HEK293 (cell line): ENCODE measurements at regions not wholly inside any gene's neighbourhood (a gene's known extent, or its start where the extent isn't known, plus 50 kb on each side); places are given as distances from the start of the nearest gene placed in this dataset.

ENCODE experiments used
- KLF16 ChIP-seq: fragments of 450-650 bp; formaldehyde crosslinking; IDR thresholded peaks from 2 replicates; pipeline ENCODE4 v1.5.1; 2017; ENCODE audit warnings: missing biosample characterization, missing genetic modification characterization
- RBAK ChIP-seq: fragments of 450-650 bp; formaldehyde crosslinking; IDR thresholded peaks from 2 replicates; pipeline ENCODE4 v1.5.1; 2016; ENCODE audit warnings: missing biosample characterization, missing genetic modification characterization
- TCF7L2 ChIP-seq: IDR thresholded peaks from 2 replicates; pipeline ENCODE4 v1.6.1; 2011; ENCODE audit warnings: low read depth, mild to moderate bottlenecking, inconsistent platforms, low read length, moderate library complexity, borderline replicate concordance
- ZBTB8A ChIP-seq: fragments of 450-650 bp; formaldehyde crosslinking; IDR thresholded peaks from 2 replicates; pipeline ENCODE4 v1.5.1; 2016; ENCODE audit warnings: missing biosample characterization, missing genetic modification characterization
- ZNF146 ChIP-seq: fragments of 450-650 bp; formaldehyde crosslinking; IDR thresholded peaks from 2 replicates; pipeline ENCODE4 v1.5.1; 2016; ENCODE audit warnings: missing biosample characterization, missing genetic modification characterization
- ZNF621 ChIP-seq: fragments of 450-650 bp; formaldehyde crosslinking; IDR thresholded peaks from 2 replicates; pipeline ENCODE4 v1.5.1; 2017; ENCODE audit warnings: missing biosample characterization, missing genetic modification characterization
- ZNF707 ChIP-seq: fragments of 450-650 bp; formaldehyde crosslinking; IDR thresholded peaks from 2 replicates; pipeline ENCODE4 v1.5.1; 2016; ENCODE audit warnings: missing biosample characterization, missing genetic modification characterization
- ZSCAN30 ChIP-seq: fragments of 450-650 bp; IDR thresholded peaks from 2 replicates; pipeline ENCODE4 v1.5.1; 2018; ENCODE audit warnings: missing biosample characterization, mild to moderate bottlenecking, missing genetic modification characterization, moderate library complexity
- TF ChIP-seq, protein P1 (sequence below): fragments of 450-650 bp; formaldehyde crosslinking; IDR thresholded peaks from 2 replicates; pipeline ENCODE4 v1.5.1; 2016; ENCODE audit warnings: missing biosample characterization, missing genetic modification characterization
- TF ChIP-seq, protein P2 (sequence below): fragments of 450-650 bp; formaldehyde crosslinking; IDR thresholded peaks from 2 replicates; pipeline ENCODE4 v1.5.1; 2016; ENCODE audit warnings: missing biosample characterization, missing genetic modification characterization
- TF ChIP-seq, protein P3 (sequence below): fragments of 450-650 bp; formaldehyde crosslinking; IDR thresholded peaks from 2 replicates; pipeline ENCODE4 v1.5.1; 2016; ENCODE audit warnings: missing biosample characterization, missing genetic modification characterization, borderline replicate concordance

DNA sequence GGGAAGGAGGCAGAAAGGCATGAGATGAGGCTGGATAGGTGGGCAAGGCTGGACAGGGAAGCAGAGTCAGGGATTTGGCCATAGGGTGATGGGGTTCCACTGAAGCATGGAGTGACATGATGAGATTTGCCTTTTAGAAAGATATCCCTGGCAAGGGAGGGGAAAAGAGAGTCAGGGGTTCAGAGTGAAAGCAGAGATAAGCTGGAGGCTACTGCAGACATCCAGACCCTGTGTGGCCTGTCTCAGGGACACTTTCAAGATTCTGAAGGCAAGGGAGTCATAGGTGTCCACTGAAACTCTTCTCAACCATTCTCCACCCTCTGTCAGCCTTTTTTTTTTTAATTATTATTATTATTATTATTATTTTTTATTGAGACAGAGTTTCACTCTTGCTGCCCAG, 94.0 kb upstream of the SPATA12 start:
- no peak for TF ChIP-seq TCF7L2
- TF ChIP-seq KLF16 (tag by site-specific recombination) = no peak
- TF ChIP-seq RBAK = no peak
- TF ChIP-seq ZNF146 (tag by site-specific recombination) = no peak
- TF ChIP-seq, protein P1, sequence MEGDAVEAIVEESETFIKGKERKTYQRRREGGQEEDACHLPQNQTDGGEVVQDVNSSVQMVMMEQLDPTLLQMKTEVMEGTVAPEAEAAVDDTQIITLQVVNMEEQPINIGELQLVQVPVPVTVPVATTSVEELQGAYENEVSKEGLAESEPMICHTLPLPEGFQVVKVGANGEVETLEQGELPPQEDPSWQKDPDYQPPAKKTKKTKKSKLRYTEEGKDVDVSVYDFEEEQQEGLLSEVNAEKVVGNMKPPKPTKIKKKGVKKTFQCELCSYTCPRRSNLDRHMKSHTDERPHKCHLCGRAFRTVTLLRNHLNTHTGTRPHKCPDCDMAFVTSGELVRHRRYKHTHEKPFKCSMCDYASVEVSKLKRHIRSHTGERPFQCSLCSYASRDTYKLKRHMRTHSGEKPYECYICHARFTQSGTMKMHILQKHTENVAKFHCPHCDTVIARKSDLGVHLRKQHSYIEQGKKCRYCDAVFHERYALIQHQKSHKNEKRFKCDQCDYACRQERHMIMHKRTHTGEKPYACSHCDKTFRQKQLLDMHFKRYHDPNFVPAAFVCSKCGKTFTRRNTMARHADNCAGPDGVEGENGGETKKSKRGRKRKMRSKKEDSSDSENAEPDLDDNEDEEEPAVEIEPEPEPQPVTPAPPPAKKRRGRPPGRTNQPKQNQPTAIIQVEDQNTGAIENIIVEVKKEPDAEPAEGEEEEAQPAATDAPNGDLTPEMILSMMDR (tag by site-specific recombination) = no peak
- TF ChIP-seq ZNF621 (tag by site-specific recombination) = no peak
- TF ChIP-seq ZNF707 = no peak
- TF ChIP-seq, protein P2, sequence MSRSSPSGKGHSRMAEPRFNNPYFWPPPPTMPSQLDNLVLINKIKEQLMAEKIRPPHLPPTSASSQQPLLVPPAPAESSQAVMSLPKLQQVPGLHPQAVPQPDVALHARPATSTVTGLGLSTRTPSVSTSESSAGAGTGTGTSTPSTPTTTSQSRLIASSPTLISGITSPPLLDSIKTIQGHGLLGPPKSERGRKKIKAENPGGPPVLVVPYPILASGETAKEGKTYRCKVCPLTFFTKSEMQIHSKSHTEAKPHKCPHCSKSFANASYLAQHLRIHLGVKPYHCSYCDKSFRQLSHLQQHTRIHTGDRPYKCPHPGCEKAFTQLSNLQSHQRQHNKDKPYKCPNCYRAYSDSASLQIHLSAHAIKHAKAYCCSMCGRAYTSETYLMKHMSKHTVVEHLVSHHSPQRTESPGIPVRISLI (tag by site-specific recombination) = no peak
- TF ChIP-seq ZBTB8A (tag by site-specific recombination) = no peak
- TF ChIP-seq ZSCAN30 (tag by site-specific recombination) = no peak
- TF ChIP-seq, protein P3, sequence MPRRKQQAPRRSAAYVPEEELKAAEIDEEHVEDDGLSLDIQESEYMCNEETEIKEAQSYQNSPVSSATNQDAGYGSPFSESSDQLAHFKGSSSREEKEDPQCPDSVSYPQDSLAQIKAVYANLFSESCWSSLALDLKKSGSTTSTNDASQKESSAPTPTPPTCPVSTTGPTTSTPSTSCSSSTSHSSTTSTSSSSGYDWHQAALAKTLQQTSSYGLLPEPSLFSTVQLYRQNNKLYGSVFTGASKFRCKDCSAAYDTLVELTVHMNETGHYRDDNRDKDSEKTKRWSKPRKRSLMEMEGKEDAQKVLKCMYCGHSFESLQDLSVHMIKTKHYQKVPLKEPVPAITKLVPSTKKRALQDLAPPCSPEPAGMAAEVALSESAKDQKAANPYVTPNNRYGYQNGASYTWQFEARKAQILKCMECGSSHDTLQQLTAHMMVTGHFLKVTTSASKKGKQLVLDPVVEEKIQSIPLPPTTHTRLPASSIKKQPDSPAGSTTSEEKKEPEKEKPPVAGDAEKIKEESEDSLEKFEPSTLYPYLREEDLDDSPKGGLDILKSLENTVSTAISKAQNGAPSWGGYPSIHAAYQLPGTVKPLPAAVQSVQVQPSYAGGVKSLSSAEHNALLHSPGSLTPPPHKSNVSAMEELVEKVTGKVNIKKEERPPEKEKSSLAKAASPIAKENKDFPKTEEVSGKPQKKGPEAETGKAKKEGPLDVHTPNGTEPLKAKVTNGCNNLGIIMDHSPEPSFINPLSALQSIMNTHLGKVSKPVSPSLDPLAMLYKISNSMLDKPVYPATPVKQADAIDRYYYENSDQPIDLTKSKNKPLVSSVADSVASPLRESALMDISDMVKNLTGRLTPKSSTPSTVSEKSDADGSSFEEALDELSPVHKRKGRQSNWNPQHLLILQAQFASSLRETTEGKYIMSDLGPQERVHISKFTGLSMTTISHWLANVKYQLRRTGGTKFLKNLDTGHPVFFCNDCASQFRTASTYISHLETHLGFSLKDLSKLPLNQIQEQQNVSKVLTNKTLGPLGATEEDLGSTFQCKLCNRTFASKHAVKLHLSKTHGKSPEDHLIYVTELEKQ (tag by site-specific recombination) = no peak
